22Rv1 (cell line): ENCODE measurements at regions not wholly inside any gene's neighbourhood (a gene's known extent, or its start where the extent isn't known, plus 50 kb on each side); places are given as distances from the start of the nearest gene placed in this dataset.

Experiments used
- ZFX ChIP-seq: fragments of 450-650 bp; IDR thresholded peaks from 2 replicates; pipeline ENCODE4 v1.6.1; 2017; ENCODE audit warnings: antibody characterized with exemption, borderline replicate concordance
- TF ChIP-seq, protein P1 (sequence below): fragments of 450-650 bp; IDR thresholded peaks from 2 replicates; pipeline ENCODE4 v1.5.1; 2017; ENCODE audit warnings: mild to moderate bottlenecking

DNA sequence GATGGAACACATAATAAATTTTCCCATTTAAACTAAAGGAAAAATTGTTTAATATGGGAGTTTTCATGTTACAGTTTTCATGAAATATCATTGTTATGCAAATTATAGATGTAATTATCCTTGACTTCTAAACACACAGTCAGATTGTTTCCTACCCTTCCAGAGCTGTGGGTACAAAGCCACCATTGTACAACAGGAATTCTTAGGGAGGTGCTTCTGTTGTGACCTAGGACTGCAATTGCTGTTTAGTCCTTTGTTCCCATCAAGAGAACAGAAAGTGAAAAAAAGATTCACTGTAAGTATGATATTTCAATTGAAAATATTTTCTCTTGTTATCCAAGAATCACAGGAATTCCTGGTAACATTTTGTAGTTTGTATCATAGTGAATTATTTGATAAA, 455.3 kb upstream of the NAALADL2 start:
- TF ChIP-seq, protein P1, sequence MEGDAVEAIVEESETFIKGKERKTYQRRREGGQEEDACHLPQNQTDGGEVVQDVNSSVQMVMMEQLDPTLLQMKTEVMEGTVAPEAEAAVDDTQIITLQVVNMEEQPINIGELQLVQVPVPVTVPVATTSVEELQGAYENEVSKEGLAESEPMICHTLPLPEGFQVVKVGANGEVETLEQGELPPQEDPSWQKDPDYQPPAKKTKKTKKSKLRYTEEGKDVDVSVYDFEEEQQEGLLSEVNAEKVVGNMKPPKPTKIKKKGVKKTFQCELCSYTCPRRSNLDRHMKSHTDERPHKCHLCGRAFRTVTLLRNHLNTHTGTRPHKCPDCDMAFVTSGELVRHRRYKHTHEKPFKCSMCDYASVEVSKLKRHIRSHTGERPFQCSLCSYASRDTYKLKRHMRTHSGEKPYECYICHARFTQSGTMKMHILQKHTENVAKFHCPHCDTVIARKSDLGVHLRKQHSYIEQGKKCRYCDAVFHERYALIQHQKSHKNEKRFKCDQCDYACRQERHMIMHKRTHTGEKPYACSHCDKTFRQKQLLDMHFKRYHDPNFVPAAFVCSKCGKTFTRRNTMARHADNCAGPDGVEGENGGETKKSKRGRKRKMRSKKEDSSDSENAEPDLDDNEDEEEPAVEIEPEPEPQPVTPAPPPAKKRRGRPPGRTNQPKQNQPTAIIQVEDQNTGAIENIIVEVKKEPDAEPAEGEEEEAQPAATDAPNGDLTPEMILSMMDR, result no peak
- TF ChIP-seq ZFX, result no peak
